GM12878 (cell line): ENCODE measurements at regions not wholly inside any gene's neighbourhood (a gene's known extent, or its start where the extent isn't known, plus 50 kb on each side); places are given as distances from the start of the nearest gene placed in this dataset.

Experiments
- ATAC-seq: fragments of 200-7000 bp; cut with Tn5 transposase; 3 replicates; pipeline ENCODE4 v1.9.1; 2020; ENCODE audit warnings: mild to moderate bottlenecking, moderate library complexity
- BruUV-seq: library from RNA; stranded (reverse); fragments of 400-500 nt; replicated peaks from 2 replicates; lab custom pipeline; 2021; lab: Mats Ljungman, UMichigan
- CTCF ChIA-PET: fragments of 300-600 bp; sonication (Branson Sonifier 250); formaldehyde crosslinking; extraction: SDS; loops from one replicate; lab custom pipeline; 2021; ENCODE audit warnings: inconsistent platforms; lab: Yijun Ruan, JAX
- POLR2A ChIA-PET: fragments of 350-600 bp; formaldehyde crosslinking; extraction: SDS; loops from one replicate; lab custom pipeline; 2021; ENCODE audit warnings: inconsistent platforms; lab: Charles Lee
- RAD21 ChIA-PET: fragments of 300-600 bp; sonication (Branson Sonifier 250); formaldehyde crosslinking; loops from one replicate; lab custom pipeline; 2023; ENCODE audit warnings: antibody characterized with exemption; ENCODE audit not compliant: unreplicated experiment; lab: Charles Lee
- SMC1A ChIA-PET: fragments of 300-600 bp; sonication (Branson Sonifier 250); formaldehyde crosslinking; loops from one replicate; lab custom pipeline; 2023; ENCODE audit not compliant: unreplicated experiment, uncharacterized antibody; lab: Charles Lee
- DNase-seq: peaks from one replicate; pipeline ENCODE4 v3.0.0-alpha.2; 2011; ENCODE audit warnings: low read depth, low spot score
- FAIRE-seq: peaks from 3 replicates; lab custom pipeline; 2011; peaks lifted over from hg19 to GRCh38; lab: Jason Lieb, UNC
- H2AFZ ChIP-seq: 2 replicates; pipeline ENCODE4 v1.6.0; 2011; ENCODE audit warnings: low read depth, low read length, control low read depth; ENCODE audit not compliant: control insufficient read depth
- H3K27ac ChIP-seq: 2 replicates; pipeline ENCODE4 v1.5.1; 2011; ENCODE audit warnings: control low read depth; ENCODE audit not compliant: control insufficient read depth, insufficient read depth
- H3K27me3 ChIP-seq, 2 experiments: replicated peaks in 1 of 2; 2 replicates each; pipeline versions ENCODE4 v1.6.0 to v1.6.1; 2011; ENCODE audit warnings: low read length in 1 of 2; ENCODE audit not compliant: control insufficient read depth in 2 of 2, insufficient read depth in 2 of 2
- H3K36me3 ChIP-seq, 2 experiments: 2 replicates each; pipeline ENCODE4 v1.5.1; 2011; ENCODE audit warnings: low read length in 1 of 2; ENCODE audit not compliant: control insufficient read depth in 2 of 2, insufficient read depth in 2 of 2
- H3K4me1 ChIP-seq: 2 replicates; pipeline ENCODE4 v1.6.1; 2011; ENCODE audit warnings: mild to moderate bottlenecking, low read length, moderate library complexity, mixed read lengths; ENCODE audit not compliant: control insufficient read depth, insufficient read depth
- H3K4me2 ChIP-seq: 2 replicates; pipeline ENCODE4 v1.6.0; 2011; ENCODE audit warnings: control low read depth; ENCODE audit not compliant: control insufficient read depth, insufficient read depth
- H3K4me3 ChIP-seq: fragments of 200-600 bp; sonication (generic); 2 replicates; pipeline ENCODE4 v1.5.1; 2016
- H3K79me2 ChIP-seq: 2 replicates; pipeline ENCODE4 v1.6.0; 2011; ENCODE audit warnings: low read length; ENCODE audit not compliant: control insufficient read depth, insufficient read depth
- H3K9ac ChIP-seq: 2 replicates; pipeline ENCODE4 v1.8.0; 2011; ENCODE audit warnings: low read length, control low read depth, mixed read lengths; ENCODE audit not compliant: control insufficient read depth, insufficient read depth
- H3K9me3 ChIP-seq: replicated peaks from 3 replicates; pipeline ENCODE4 v1.5.1; 2011; ENCODE audit warnings: mild to moderate bottlenecking, low read length; ENCODE audit not compliant: control insufficient read depth, insufficient read depth
- H4K20me1 ChIP-seq: 2 replicates; pipeline ENCODE4 v1.6.0; 2011; ENCODE audit not compliant: control insufficient read depth, insufficient read depth
- EZH2 ChIP-seq: IDR thresholded peaks from 2 replicates; pipeline ENCODE4 v1.6.1; 2012; ENCODE audit warnings: low read depth, mild to moderate bottlenecking, control low read depth, inconsistent platforms, low read length, borderline replicate concordance; ENCODE audit not compliant: control insufficient read depth
- FOXK2 ChIP-seq: fragments of 450-650 bp; IDR thresholded peaks from 2 replicates; pipeline ENCODE4 v1.6.1; 2017; ENCODE audit warnings: mild to moderate bottlenecking, moderate library complexity
- KDM1A ChIP-seq: fragments of 200-600 bp; sonication (generic); IDR thresholded peaks from 2 replicates; pipeline ENCODE4 v1.6.1; 2016; ENCODE audit warnings: borderline replicate concordance
- NFYB ChIP-seq: IDR thresholded peaks from 2 replicates; pipeline ENCODE4 v1.6.1; 2011; ENCODE audit warnings: low read depth, mild to moderate bottlenecking, low read length, improper control_type of control experiment, moderate library complexity; ENCODE audit not compliant: insufficient read depth
- RB1 ChIP-seq: fragments of 450-650 bp; formaldehyde crosslinking; IDR thresholded peaks from 2 replicates; pipeline ENCODE4 v1.6.1; 2017; ENCODE audit warnings: mild to moderate bottlenecking, borderline replicate concordance
- SMC3 ChIP-seq: IDR thresholded peaks from 2 replicates; pipeline ENCODE4 v1.6.1; 2011; ENCODE audit warnings: low read length, improper control_type of control experiment, borderline replicate concordance
- WRNIP1 ChIP-seq: IDR thresholded peaks from 2 replicates; pipeline ENCODE4 v1.6.1; 2011; ENCODE audit warnings: low read depth, low read length, improper control_type of control experiment, borderline replicate concordance
- YY1 ChIP-seq: IDR thresholded peaks from 2 replicates; pipeline ENCODE4 v1.6.1; 2011; ENCODE audit warnings: low read depth, mild to moderate bottlenecking, low read length
- ZNF622 ChIP-seq: fragments of 450-650 bp; IDR thresholded peaks from 2 replicates; pipeline ENCODE4 v1.6.1; 2017; ENCODE audit warnings: mild to moderate bottlenecking, inconsistent platforms
- WGBS: methylation state at CpG from one replicate; pipeline ENCODE4 v1.1.6; 2016; ENCODE audit warnings: low lambda C conversion rate; ENCODE audit not compliant: insufficient replicate concordance, insufficient coverage; ENCODE audit errors: missing lambda C conversion rate; 5-methylcytosine and 5-hydroxymethylcytosine counted together
- in situ Hi-C: fragments of 300-500 bp; cut with MboI; formaldehyde crosslinking; loops from 9 replicates; pipeline ENCODE4 v1.14.3; 2018; ENCODE audit warnings: mixed read lengths
- intact Hi-C: fragments of 100-400 bp; cut with micrococcal nuclease; formaldehyde crosslinking; loops from one replicate; pipeline ENCODE4 v1.14.2; 2022; ENCODE audit not compliant: unreplicated experiment
- TF ChIP-seq, protein P1 (sequence below): IDR thresholded peaks from 2 replicates; pipeline ENCODE4 v1.6.1; 2012; ENCODE audit warnings: improper control_type of control experiment, low read depth, low read length; ENCODE audit not compliant: insufficient replicate concordance
- TF ChIP-seq, protein P2 (sequence below): fragments of 450-650 bp; IDR thresholded peaks from 2 replicates; pipeline ENCODE4 v1.6.1; 2018; ENCODE audit warnings: borderline replicate concordance, mild to moderate bottlenecking; ENCODE audit not compliant: partially characterized antibody

DNA sequence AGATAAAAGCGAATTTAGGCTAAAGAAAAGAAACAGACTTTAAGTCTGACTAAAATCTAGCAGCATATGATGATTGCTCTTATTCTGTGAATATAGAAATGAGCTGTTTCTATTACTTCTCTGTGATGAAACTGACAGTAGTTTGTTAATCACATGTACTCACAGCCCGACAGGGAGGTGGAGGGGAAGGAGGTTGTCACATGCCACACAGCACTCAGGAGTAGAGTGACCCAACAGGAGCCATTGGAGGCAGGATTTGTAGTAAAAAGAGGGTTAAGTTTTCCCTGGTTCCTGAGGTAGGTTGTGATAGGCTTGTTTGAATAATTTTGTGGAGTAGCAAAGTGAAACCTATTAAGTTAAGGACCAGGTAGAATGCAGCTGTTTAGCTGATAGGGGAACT, 495.9 kb downstream of the CENPC start:
- Histone ChIP-seq H3K36me3 (no peaks in the 10 kb centered on the region), H3K79me2 (no peaks in the 10 kb centered on the region), H3K27ac (no peak overlapping the region), H3K27me3 (no peaks in the 10 kb centered on the region), H3K4me2 (no peak overlapping the region), H2AFZ (no peak overlapping the region), H3K4me3 (no peak overlapping the region), H3K9ac (no peak overlapping the region), H4K20me1 (no peaks in the 10 kb centered on the region), H3K9me3 (no peaks in the 10 kb centered on the region), H3K4me1 (no peaks in the 10 kb centered on the region)
- ChIA-PET CTCF (no interaction called here), SMC1A (no interaction called here), POLR2A (no interaction called here), RAD21 (no interaction called here)
- WGBS: 0% methylated on average over 2 of the region's 2 CpGs
- in situ Hi-C loops (no loop called here), intact Hi-C loops (no loop called here)
- ATAC-seq (no peak; the same call in 2 of the 3 replicates), FAIRE-seq (no peak), DNase-seq (no peak)
- TF ChIP-seq, protein P1, sequence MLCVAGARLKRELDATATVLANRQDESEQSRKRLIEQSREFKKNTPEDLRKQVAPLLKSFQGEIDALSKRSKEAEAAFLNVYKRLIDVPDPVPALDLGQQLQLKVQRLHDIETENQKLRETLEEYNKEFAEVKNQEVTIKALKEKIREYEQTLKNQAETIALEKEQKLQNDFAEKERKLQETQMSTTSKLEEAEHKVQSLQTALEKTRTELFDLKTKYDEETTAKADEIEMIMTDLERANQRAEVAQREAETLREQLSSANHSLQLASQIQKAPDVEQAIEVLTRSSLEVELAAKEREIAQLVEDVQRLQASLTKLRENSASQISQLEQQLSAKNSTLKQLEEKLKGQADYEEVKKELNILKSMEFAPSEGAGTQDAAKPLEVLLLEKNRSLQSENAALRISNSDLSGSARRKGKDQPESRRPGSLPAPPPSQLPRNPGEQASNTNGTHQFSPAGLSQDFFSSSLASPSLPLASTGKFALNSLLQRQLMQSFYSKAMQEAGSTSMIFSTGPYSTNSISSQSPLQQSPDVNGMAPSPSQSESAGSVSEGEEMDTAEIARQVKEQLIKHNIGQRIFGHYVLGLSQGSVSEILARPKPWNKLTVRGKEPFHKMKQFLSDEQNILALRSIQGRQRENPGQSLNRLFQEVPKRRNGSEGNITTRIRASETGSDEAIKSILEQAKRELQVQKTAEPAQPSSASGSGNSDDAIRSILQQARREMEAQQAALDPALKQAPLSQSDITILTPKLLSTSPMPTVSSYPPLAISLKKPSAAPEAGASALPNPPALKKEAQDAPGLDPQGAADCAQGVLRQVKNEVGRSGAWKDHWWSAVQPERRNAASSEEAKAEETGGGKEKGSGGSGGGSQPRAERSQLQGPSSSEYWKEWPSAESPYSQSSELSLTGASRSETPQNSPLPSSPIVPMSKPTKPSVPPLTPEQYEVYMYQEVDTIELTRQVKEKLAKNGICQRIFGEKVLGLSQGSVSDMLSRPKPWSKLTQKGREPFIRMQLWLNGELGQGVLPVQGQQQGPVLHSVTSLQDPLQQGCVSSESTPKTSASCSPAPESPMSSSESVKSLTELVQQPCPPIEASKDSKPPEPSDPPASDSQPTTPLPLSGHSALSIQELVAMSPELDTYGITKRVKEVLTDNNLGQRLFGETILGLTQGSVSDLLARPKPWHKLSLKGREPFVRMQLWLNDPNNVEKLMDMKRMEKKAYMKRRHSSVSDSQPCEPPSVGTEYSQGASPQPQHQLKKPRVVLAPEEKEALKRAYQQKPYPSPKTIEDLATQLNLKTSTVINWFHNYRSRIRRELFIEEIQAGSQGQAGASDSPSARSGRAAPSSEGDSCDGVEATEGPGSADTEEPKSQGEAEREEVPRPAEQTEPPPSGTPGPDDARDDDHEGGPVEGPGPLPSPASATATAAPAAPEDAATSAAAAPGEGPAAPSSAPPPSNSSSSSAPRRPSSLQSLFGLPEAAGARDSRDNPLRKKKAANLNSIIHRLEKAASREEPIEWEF: no peak
- TF ChIP-seq KDM1A (no peak), YY1 (no peak), ZNF622 (no peak), EZH2 (no peak), WRNIP1 (no peak), RB1 (no peak), SMC3 (no peak), FOXK2 (no peak), NFYB (no peak)
- TF ChIP-seq, protein P2, sequence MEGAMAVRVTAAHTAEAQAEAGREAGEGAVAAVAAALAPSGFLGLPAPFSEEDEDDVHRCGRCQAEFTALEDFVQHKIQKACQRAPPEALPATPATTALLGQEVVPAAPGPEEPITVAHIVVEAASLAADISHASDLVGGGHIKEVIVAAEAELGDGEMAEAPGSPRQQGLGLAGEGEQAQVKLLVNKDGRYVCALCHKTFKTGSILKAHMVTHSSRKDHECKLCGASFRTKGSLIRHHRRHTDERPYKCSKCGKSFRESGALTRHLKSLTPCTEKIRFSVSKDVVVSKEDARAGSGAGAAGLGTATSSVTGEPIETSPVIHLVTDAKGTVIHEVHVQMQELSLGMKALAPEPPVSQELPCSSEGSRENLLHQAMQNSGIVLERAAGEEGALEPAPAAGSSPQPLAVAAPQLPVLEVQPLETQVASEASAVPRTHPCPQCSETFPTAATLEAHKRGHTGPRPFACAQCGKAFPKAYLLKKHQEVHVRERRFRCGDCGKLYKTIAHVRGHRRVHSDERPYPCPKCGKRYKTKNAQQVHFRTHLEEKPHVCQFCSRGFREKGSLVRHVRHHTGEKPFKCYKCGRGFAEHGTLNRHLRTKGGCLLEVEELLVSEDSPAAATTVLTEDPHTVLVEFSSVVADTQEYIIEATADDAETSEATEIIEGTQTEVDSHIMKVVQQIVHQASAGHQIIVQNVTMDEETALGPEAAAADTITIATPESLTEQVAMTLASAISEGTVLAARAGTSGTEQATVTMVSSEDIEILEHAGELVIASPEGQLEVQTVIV: no peak
- BruUV-seq: no TSS peak
